HG02840 (cell line): ENCODE measurements at regions not wholly inside any gene's neighbourhood (a gene's known extent, or its start where the extent isn't known, plus 50 kb on each side); places are given as distances from the start of the nearest gene placed in this dataset.

Source experiments
- ATAC-seq: cut with Tn5 transposase; IDR thresholded peaks from one replicate; pipeline ENCODE4 v1.9.1; 2021; ENCODE audit warnings: mild to moderate bottlenecking, moderate library complexity, moderate number of reproducible peaks; ENCODE audit not compliant: unreplicated experiment, low FRiP score

- ATAC-seq, result no peak
These were observed 166.6 kb downstream of the ZBTB18 start for GRCh38 chr1:244217711-244218110.

GRCh38 chr1:244218220-244218619 is 167.1 kb downstream of the ZBTB18 start:
- ATAC-seq, result no peak

GRCh38 chr1:244219149-244219548 is 168.1 kb downstream of the ZBTB18 start:
- ATAC-seq, result no peak

GRCh38 chr1:244219802-244220201 is 168.7 kb downstream of the ZBTB18 start:
- ATAC-seq, result no peak

GRCh38 chr1:244220410-244220809 is 169.3 kb downstream of the ZBTB18 start:
- no peak for ATAC-seq

GRCh38 chr1:244221991-244222390 is 170.9 kb downstream of the ZBTB18 start:
- no peak for ATAC-seq

- no peak for ATAC-seq
These were observed 173.7 kb downstream of the ZBTB18 start for GRCh38 chr1:244224487-244225430.

- no peak for ATAC-seq
These were observed 175.4 kb downstream of the ZBTB18 start for GRCh38 chr1:244226435-244226834.

GRCh38 chr1:244230470-244230869 is 179.4 kb downstream of the ZBTB18 start:
- ATAC-seq, result no peak

GRCh38 chr1:244231193-244231571 is 180.1 kb downstream of the ZBTB18 start:
- no peak for ATAC-seq

- ATAC-seq, result no peak
These were observed 180.7 kb downstream of the ZBTB18 start for GRCh38 chr1:244231572-244232315.

GRCh38 chr1:244234009-244234643 is 183.0 kb downstream of the ZBTB18 start:
- no peak for ATAC-seq

GRCh38 chr1:244235157-244235556 is 184.1 kb downstream of the ZBTB18 start:
- no peak for ATAC-seq

GRCh38 chr1:244236101-244236500 is 185.0 kb downstream of the ZBTB18 start:
- no peak for ATAC-seq

GRCh38 chr1:244236721-244237120 is 185.6 kb downstream of the ZBTB18 start:
- ATAC-seq, result no peak

- no peak for ATAC-seq
These were observed 186.4 kb downstream of the ZBTB18 start for GRCh38 chr1:244237445-244237844.

GRCh38 chr1:244239261-244239770 is 188.2 kb downstream of the ZBTB18 start:
- no peak for ATAC-seq

GRCh38 chr1:244241438-244241837 is 190.4 kb downstream of the ZBTB18 start:
- no peak for ATAC-seq

GRCh38 chr1:244242446-244242845 is 191.4 kb downstream of the ZBTB18 start:
- ATAC-seq, result no peak

GRCh38 chr1:244246334-244246733 is 195.3 kb downstream of the ZBTB18 start:
- ATAC-seq, result no peak

GRCh38 chr1:244248426-244248825 is 197.3 kb downstream of the ZBTB18 start:
- no peak for ATAC-seq
